ENCODE measurements at regions not wholly inside any gene's neighbourhood (a gene's known extent, or its start where the extent isn't known, plus 50 kb on each side); places are given as distances from the start of the nearest gene placed in this dataset.
"Not testable (repeated sequence)": the region's sequence is repeated elsewhere in the genome, so short reads cannot be mapped to it uniquely, and the experiment has no call there.

- TF ChIP-seq ELK1 (IDR thresholded peaks at IDR 0.05; ENCODE audit: low read depth, low read length) = no peak
- TF ChIP-seq SUZ12 (IDR thresholded peaks at IDR 0.05; ENCODE audit: unreplicated experiment) = no peak
- TF ChIP-seq IKZF2 (IDR thresholded peaks at IDR 0.05) = no peak
- TF ChIP-seq SMAD5 (IDR thresholded peaks at IDR 0.05; ENCODE audit: low read depth) = no peak
- no peak for TF ChIP-seq FOXM1 (IDR thresholded peaks at IDR 0.05; ENCODE audit: low read depth, low read length)
Measured at GRCh38 chr6:887583-888235, 194.8 kb upstream of the EXOC2 start (continued).

DNA sequence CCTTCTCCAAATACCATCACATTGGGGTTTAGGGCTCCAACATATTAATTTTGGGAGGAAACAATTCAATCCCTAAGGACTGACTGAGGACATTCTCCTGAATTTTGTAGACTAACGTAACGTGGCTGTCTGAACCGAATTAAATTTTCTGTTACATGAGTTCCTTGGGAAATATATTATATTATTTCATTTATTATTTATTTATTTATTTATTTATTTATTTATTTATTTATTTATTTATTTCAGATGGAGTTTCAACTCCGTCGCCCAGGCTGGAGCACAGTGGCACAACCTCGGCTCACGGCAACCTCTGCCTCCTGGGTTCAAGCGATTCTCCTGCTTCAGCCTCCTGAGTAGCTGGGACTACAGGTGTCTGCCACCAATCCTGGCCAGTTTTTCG is 193.2 kb upstream of the EXOC2 start:
- H3K27me3 ChIP-seq (replicated peaks in 1 of 2; ENCODE audit: control insufficient read depth in 2 of 2, insufficient read depth in 2 of 2, low read length in 1 of 2); FAIRE-seq; H3K9me3 ChIP-seq (replicated peaks; ENCODE audit: control insufficient read depth, insufficient read depth, low read length); H3K79me2 ChIP-seq (ENCODE audit: control insufficient read depth, insufficient read depth, low read length); H3K36me3 ChIP-seq (ENCODE audit: control insufficient read depth in 2 of 2, insufficient read depth in 2 of 2, low read length in 1 of 2); H3K9ac ChIP-seq (ENCODE audit: control insufficient read depth, insufficient read depth, low read length); in situ Hi-C loops (cut with MboI); H3K4me2 ChIP-seq (ENCODE audit: control insufficient read depth, insufficient read depth); H3K27ac ChIP-seq (ENCODE audit: control insufficient read depth, insufficient read depth); CTCF ChIA-PET; H3K4me3 ChIP-seq; ATAC-seq; BruUV-seq (replicated peaks); DNase-seq (ENCODE audit: low read depth, low spot score); intact Hi-C loops (cut with micrococcal nuclease; ENCODE audit: unreplicated experiment); POLR2A ChIA-PET; H3K4me1 ChIP-seq (ENCODE audit: control insufficient read depth, insufficient read depth, low read length); RAD21 ChIA-PET (ENCODE audit: unreplicated experiment); H2AFZ ChIP-seq (ENCODE audit: control insufficient read depth, low read depth, low read length); SMC1A ChIA-PET (ENCODE audit: uncharacterized antibody, unreplicated experiment); H4K20me1 ChIP-seq (ENCODE audit: control insufficient read depth, insufficient read depth): not testable (repeated sequence)
- 78% methylated on average over 9 of the region's 9 CpGs for WGBS (ENCODE audit: insufficient coverage, insufficient replicate concordance, low lambda C conversion rate, missing lambda C conversion rate)

Measured in GM12878 (cell line).